WTC11 (cell line): ENCODE measurements at regions not wholly inside any gene's neighbourhood (a gene's known extent, or its start where the extent isn't known, plus 50 kb on each side); places are given as distances from the start of the nearest gene placed in this dataset.

Experiments used
- ARID4B ChIP-seq: sonication (generic); formaldehyde crosslinking; IDR thresholded peaks from 2 replicates; pipeline ENCODE4 v1.8.0; 2023; ENCODE audit warnings: missing genetic modification reagents, mild to moderate bottlenecking, borderline replicate concordance
- ATF1 ChIP-seq: sonication (generic); formaldehyde crosslinking; IDR thresholded peaks from 2 replicates; pipeline ENCODE4 v1.8.1; 2023; ENCODE audit warnings: mild to moderate bottlenecking, moderate library complexity, missing genetic modification reagents
- ATF3 ChIP-seq: sonication (generic); formaldehyde crosslinking; conservative IDR thresholded peaks from 2 replicates; pipeline ENCODE4 v1.8.1; 2022; ENCODE audit warnings: mild to moderate bottlenecking, missing genetic modification reagents
- CTCF ChIP-seq: fragments of 200-600 bp; IDR thresholded peaks from 2 replicates; pipeline ENCODE4 v1.8.0; 2022; ENCODE audit warnings: antibody characterized with exemption
- IRF2 ChIP-seq: sonication (generic); formaldehyde crosslinking; IDR thresholded peaks from 2 replicates; pipeline ENCODE4 v1.8.0; 2022; ENCODE audit warnings: low read depth, missing genetic modification reagents, borderline replicate concordance
- MLX ChIP-seq: sonication (generic); formaldehyde crosslinking; IDR thresholded peaks from 2 replicates; pipeline ENCODE4 v1.8.1; 2023; ENCODE audit warnings: mild to moderate bottlenecking, missing genetic modification reagents, moderate library complexity
- MXD4 ChIP-seq: fragments of 250-450 bp; sonication (Bioruptor Pico); IDR thresholded peaks from 2 replicates; pipeline ENCODE4 v1.8.0; 2021; ENCODE audit warnings: mild to moderate bottlenecking, moderate library complexity, borderline replicate concordance
- NFYB ChIP-seq: sonication (generic); formaldehyde crosslinking; conservative IDR thresholded peaks from 2 replicates; pipeline ENCODE4 v1.8.0; 2022; ENCODE audit warnings: low read depth, missing genetic modification reagents
- RELA ChIP-seq: sonication (generic); formaldehyde crosslinking; IDR thresholded peaks from 2 replicates; pipeline ENCODE4 v1.8.1; 2022; ENCODE audit warnings: missing genetic modification reagents, mild to moderate bottlenecking, borderline replicate concordance
- SOX15 ChIP-seq: fragments of 250-450 bp; sonication (Bioruptor Pico); IDR thresholded peaks from 2 replicates; pipeline ENCODE4 v1.9.0; 2021; ENCODE audit warnings: mild to moderate bottlenecking
- STAT6 ChIP-seq: sonication (generic); formaldehyde crosslinking; conservative IDR thresholded peaks from 2 replicates; pipeline ENCODE4 v1.8.1; 2023; ENCODE audit warnings: mild to moderate bottlenecking, low read depth, missing genetic modification reagents, moderate library complexity
- TCF7 ChIP-seq: sonication (generic); formaldehyde crosslinking; IDR thresholded peaks from 2 replicates; pipeline ENCODE4 v1.8.0; 2022; ENCODE audit warnings: mild to moderate bottlenecking, low read depth, missing genetic modification reagents, moderate library complexity
- TEAD4 ChIP-seq: sonication (generic); formaldehyde crosslinking; IDR thresholded peaks from 2 replicates; pipeline ENCODE4 v1.8.0; 2022; ENCODE audit warnings: mild to moderate bottlenecking, missing genetic modification reagents
- ZSCAN18 ChIP-seq: fragments of 250-450 bp; sonication (Bioruptor Pico); IDR thresholded peaks from 2 replicates; pipeline ENCODE4 v2.1.2; 2022; ENCODE audit warnings: mild to moderate bottlenecking, moderate library complexity

- no peak for TF ChIP-seq CTCF
- no peak for TF ChIP-seq ATF3 (CRISPR knock-in tag)
- TF ChIP-seq ZSCAN18 (CRISPR knock-in tag), result no peak
- no peak for TF ChIP-seq STAT6
- no peak for TF ChIP-seq TEAD4 (CRISPR knock-in tag)
- no peak for TF ChIP-seq NFYB (CRISPR knock-in tag)
- TF ChIP-seq ARID4B (CRISPR knock-in tag), result no peak
- no peak for TF ChIP-seq IRF2 (CRISPR knock-in tag)
- TF ChIP-seq MXD4 (CRISPR knock-in tag), result no peak
- TF ChIP-seq ATF1, result no peak
- TF ChIP-seq TCF7 (CRISPR knock-in tag), result no peak
- TF ChIP-seq SOX15 (CRISPR knock-in tag), result no peak
- TF ChIP-seq RELA, result no peak
- no peak for TF ChIP-seq MLX (CRISPR knock-in tag)
These were observed 252.1 kb downstream of the MATN1 start for GRCh38 chr1:30471307-30471706.
